Keratinocyte (primary cell): ENCODE measurements at regions not wholly inside any gene's neighbourhood (a gene's known extent, or its start where the extent isn't known, plus 50 kb on each side); places are given as distances from the start of the nearest gene placed in this dataset.

ENCODE experiments used
- CTCF ChIP-seq, 3 experiments: IDR thresholded peaks in 1 of 3; conservative IDR thresholded peaks in 1 of 3; optimal IDR thresholded peaks in 1 of 3; 2 replicates in 2 of 3; 3 replicates in 1 of 3; pipeline versions ENCODE3 to v1.5.1; 2011; ENCODE audit warnings: low read length in 3 of 3, mild to moderate bottlenecking in 3 of 3, moderate library complexity in 2 of 3, control low read depth in 1 of 3, inconsistent platforms in 1 of 3; ENCODE audit not compliant: insufficient read depth in 2 of 3; ENCODE audit errors: extremely low read depth in 1 of 3
- EZH2 ChIP-seq: IDR thresholded peaks from one replicate; pipeline ENCODE4 v1.6.1; 2012; ENCODE audit warnings: inconsistent platforms, mild to moderate bottlenecking, low read length, moderate library complexity

- TF ChIP-seq CTCF (optimal IDR thresholded peaks at IDR 0.05 in 1 of 3, IDR thresholded peaks at IDR 0.05 in 1 of 3, conservative IDR thresholded peaks at IDR 0.05 in 1 of 3; ENCODE audit: extremely low read depth in 1 of 3, insufficient read depth in 2 of 3, low read length in 3 of 3): no peak
- TF ChIP-seq EZH2: no peak
Measured at GRCh38 chr15:38878026-38878425, 313.4 kb upstream of the RASGRP1 start.
